ENCODE measurements at regions not wholly inside any gene's neighbourhood (a gene's known extent, or its start where the extent isn't known, plus 50 kb on each side); places are given as distances from the start of the nearest gene placed in this dataset.
A peak's percentile ranks its signal among the peaks of the same experiment; 100 is the strongest.
"Not testable (repeated sequence)": the region's sequence is repeated elsewhere in the genome, so short reads cannot be mapped to it uniquely, and the experiment has no call there.

DNA sequence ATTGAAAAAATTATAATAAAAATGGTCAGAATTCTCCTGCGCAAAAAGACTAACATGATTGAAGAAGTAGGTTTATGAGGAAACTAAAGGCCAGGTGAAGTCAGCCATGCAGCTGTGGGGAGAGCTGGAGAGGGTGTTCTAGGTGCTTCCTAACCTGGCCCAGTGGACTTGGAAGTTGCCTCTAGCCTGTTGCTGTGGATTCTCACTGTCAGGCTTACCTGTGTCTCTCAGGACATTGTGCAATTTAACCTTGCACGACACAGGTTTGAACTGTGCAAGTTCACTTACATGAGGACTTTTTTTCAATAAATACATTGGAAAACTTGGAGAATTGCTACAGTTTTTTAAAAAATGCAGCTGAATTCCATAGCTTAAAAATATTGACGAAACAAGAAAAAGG, 266.4 kb downstream of the CXCL12 start:
- no peak for DNase-seq (ENCODE audit: low read depth in 4 of 4, low spot score in 3 of 4)

- no peak for DNase-seq (ENCODE audit: low read depth in 4 of 4, low spot score in 3 of 4)
These were observed 268.4 kb downstream of the CXCL12 start for GRCh38 chr10:44116474-44116873.

- DNase-seq (ENCODE audit: low read depth in 4 of 4, low spot score in 3 of 4): no peak
These were observed 269.4 kb downstream of the CXCL12 start for GRCh38 chr10:44115516-44115915.

GRCh38 chr10:44114441-44114840, 270.5 kb downstream of the CXCL12 start:
- no peak for DNase-seq (ENCODE audit: low read depth in 4 of 4, low spot score in 3 of 4)

DNA sequence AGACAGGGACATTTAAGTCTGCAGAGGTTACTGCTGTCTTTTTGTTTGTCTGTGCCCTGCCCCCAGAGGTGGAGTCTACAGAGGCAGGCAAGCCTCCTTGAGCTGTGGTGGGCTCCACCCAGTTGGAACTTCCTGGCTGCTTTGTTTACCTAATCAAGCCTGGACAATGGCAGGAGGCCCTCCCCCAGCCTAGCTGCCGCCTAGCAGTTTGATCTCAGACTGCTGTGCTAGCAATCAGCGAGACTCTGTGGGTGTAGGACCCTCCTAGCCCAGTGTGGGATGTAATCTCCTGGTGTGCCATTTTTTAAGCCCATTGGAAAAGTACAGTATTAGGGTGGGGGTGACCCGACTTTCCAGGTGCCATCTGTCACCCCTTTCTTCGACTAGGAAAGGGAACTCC, 272.6 kb downstream of the CXCL12 start:
- not testable (repeated sequence) for DNase-seq (ENCODE audit: low read depth in 4 of 4, low spot score in 3 of 4)

GRCh38 chr10:44105696-44106095, 279.2 kb downstream of the CXCL12 start:
- peak in 1 of 4 donors; percentile 44 for DNase-seq (ENCODE audit: low read depth in 4 of 4, low spot score in 3 of 4)

DNA sequence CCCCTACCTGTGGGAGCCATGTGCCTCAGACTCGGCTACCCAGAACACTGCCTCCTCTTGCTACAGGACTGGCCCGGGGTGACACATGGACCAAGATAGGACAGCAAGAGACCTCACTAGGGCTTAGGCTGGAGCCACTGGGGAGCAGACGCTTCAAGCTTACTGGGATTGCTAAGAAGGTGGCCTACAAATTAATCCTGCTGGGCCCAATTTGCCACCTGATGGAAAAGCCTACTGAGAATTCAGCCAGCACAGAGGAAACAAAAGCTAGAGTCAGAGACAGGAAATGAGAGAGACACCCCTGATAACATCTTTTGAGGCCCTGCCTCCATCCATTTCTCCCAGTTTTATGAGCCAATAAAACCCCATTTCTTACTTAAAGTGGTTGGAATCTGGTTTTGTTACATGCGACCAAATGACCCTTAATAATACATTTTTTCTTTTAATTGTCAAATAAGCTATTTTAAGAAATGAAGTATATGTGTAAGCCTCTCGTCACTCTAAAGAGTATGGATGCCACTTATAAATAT, 282.1 kb downstream of the CXCL12 start:
- DNase-seq (ENCODE audit: low read depth in 4 of 4, low spot score in 3 of 4): no peak

DNA sequence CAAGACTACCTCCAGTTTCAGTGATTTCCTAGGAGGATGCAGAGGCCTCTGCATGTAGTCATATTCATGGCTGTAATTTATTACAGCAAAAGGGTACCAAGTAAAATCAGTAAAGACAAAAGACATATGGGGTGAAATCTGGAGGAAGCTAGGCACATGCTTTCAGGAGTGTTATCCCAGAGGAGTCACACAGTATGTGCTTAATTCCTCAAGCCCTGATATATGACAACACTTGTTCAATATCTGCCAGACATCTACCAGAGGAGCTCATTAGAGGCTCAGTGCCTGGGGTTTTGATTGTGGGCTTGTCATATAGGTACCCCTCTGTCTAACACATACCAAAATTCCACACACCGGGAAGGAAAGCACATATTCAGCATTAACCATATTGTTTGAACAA, 283.8 kb downstream of the CXCL12 start:
- DNase-seq (ENCODE audit: low read depth in 4 of 4, low spot score in 3 of 4): no peak

DNA sequence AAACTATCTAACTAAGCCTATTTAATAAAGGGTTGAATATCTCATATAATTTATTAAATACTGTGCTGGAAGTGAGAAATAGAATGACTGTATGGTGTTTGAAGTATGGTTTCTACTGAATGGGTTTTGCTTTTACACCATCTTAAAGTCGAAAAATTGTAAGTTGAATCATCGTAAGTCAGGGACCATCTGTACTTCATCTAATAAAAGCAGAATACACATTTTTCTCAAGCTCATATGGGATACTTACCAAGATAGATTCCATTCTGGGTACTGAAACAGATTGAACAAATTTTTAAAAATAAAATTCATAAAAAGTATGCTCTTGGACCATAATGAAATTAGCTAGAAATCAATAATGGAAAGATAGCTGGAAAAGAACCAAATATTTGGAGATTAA, 285.4 kb downstream of the CXCL12 start:
- no peak for DNase-seq (ENCODE audit: low read depth in 4 of 4, low spot score in 3 of 4)

GRCh38 chr10:44096217-44096616, 288.7 kb downstream of the CXCL12 start:
- DNase-seq (ENCODE audit: low read depth in 4 of 4, low spot score in 3 of 4): not testable (repeated sequence)

GRCh38 chr10:44089671-44090070, 295.2 kb downstream of the CXCL12 start:
- no peak for DNase-seq (ENCODE audit: low read depth in 4 of 4, low spot score in 3 of 4)

GRCh38 chr10:44087403-44087802, 297.5 kb downstream of the CXCL12 start:
- no peak for DNase-seq (ENCODE audit: low read depth in 4 of 4, low spot score in 3 of 4)

GRCh38 chr10:44083719-44084400, 301.0 kb downstream of the CXCL12 start:
- DNase-seq (ENCODE audit: low read depth in 4 of 4, low spot score in 3 of 4): no peak

DNA sequence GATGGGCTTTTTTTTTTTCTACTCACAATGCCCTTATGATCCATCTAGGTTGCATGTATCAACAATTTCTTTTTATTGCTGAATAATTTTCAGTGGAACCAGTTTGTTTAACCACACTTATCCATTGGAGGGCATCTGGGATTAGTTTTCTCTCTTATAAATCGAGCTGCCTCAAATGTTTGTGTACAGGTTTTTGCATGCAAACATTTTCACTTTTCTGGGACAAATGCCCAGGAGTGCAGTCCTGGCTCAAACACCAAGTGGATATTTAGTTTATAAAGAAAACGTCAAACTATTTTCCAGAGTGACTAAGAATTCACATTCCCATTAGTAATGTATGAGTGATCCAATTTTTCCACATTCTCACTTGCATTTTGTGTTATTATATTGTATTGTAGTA, 313.4 kb downstream of the CXCL12 start:
- no peak for DNase-seq (ENCODE audit: low read depth in 4 of 4, low spot score in 3 of 4)

DNA sequence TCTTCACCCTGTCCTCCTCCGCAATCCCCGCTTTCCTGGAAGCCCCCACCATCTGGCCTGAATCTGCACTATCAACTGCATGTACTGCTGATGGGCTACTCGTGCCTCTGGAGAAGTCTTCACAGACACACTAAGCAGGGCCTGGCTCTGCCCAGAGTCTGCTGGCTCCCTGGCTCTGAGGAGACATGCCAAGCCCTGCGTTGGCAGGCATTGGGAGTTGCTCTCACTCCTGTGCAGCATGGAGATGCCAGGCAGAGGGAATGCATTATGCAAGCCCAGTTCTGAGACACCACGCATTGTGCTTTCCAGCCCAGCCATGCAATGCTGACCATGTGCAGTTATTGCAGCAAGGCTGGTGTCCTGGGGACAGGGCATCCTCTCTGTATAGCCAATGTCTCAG, 314.6 kb downstream of the CXCL12 start:
- DNase-seq (ENCODE audit: low read depth in 4 of 4, low spot score in 3 of 4): no peak

GRCh38 chr10:44069573-44069972, 315.3 kb downstream of the CXCL12 start:
- no peak for DNase-seq (ENCODE audit: low read depth in 4 of 4, low spot score in 3 of 4)

DNA sequence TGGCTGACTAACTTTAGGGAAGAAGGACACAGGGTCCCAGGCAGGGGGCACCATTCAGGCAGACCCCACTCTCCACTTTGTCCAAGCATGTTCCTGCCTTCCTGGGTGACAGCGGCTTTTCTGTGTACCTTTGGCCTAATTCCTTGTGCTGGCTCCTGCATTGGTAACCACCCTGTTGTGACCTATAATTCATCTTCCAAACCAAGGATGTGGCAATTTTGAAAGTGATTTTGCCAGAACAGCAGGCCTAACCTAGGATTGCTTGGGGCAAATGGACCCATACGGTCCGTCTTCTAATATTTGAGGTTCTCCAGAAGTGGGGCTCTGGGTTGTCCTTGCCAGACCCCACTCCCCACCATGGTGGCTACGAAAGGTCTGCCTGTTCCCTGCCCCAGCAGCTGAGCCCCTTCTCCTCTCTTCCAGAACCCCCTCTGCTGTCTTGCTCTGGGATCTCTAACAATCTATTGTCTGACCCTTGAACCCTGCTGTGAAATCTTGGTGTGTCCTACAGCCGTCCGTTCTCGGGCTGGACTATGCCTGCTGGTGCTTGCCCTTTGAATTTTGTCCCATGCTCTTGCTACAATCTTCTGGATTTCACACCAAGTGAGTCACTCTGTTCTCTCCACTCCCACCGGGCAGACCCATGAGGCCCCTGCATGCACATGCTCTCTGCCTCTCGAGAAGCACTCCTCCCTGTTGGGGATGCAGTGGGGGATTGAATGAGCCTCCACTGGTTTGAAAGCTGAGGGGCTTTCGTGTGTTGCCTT, 316.0 kb downstream of the CXCL12 start:
- DNase-seq (ENCODE audit: low read depth in 4 of 4, low spot score in 3 of 4): no peak

- DNase-seq (ENCODE audit: low read depth in 4 of 4, low spot score in 3 of 4): no peak
These were observed 317.5 kb downstream of the CXCL12 start for GRCh38 chr10:44067432-44067831.

DNA sequence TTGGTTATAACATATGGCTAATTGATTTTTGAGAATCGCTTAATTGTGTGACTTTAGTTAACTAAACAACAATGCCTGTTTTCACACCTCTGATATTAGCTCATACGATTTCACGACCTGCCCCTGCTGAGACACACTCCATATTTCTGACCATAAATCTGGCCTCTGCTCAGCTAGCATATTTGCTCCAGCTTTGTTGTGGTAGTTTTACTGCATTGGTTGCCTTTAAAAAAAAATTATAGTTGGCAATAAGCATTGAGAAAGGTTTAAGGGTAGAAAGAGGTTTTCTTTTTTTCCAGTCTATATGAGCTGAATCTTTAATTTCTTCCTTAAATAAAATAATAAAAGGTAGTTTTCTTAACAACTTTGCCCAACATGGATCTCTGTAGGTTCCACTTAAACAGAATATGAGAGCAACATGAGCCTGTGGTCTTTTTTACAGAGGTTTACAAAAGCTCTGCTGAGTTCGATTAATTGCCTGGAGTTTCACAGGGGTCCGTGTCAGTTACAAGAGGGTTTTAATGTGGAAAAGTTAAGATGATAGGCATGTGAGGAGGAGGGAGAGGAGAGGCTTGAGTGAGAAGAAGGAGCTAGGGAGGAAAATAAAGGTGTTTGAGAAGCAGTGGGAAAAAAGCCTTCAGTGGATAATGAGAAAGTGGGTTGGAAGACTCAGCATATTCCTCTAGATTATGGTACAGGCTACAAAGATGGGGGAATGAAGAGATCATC, 318.2 kb downstream of the CXCL12 start:
- no peak for DNase-seq (ENCODE audit: low read depth in 4 of 4, low spot score in 3 of 4)

GRCh38 chr10:44065788-44066526, 318.9 kb downstream of the CXCL12 start:
- no peak for DNase-seq (ENCODE audit: low read depth in 4 of 4, low spot score in 3 of 4)
